Liver (tissue), 8 donors: ENCODE measurements at regions not wholly inside any gene's neighbourhood (a gene's known extent, or its start where the extent isn't known, plus 50 kb on each side); places are given as distances from the start of the nearest gene placed in this dataset.

Experiments used
- DNase-seq: peaks from one replicate; pipeline ENCODE4 v3.0.0-alpha.2; 2017; ENCODE audit warnings: low spot score
- H3K27ac ChIP-seq, 2 donors: one replicate each; pipeline ENCODE4 v1.7.0; 2013; ENCODE audit warnings: inconsistent platforms in 2 of 2, low read length in 2 of 2, control low read depth in 1 of 2, low read depth in 1 of 2, mild to moderate bottlenecking in 1 of 2
- H3K27me3 ChIP-seq, 4 donors: one replicate each; pipeline versions ENCODE4 v1.6.1 to v1.7.0; 2013; ENCODE audit warnings: low read length in 3 of 4, inconsistent platforms in 1 of 4, mild to moderate bottlenecking in 1 of 4, moderate library complexity in 1 of 4; ENCODE audit not compliant: control insufficient read depth in 4 of 4, insufficient read depth in 4 of 4
- H3K36me3 ChIP-seq, 4 donors: one replicate each; pipeline versions ENCODE4 v1.6.1 to v1.7.0; 2013; ENCODE audit warnings: low read length in 3 of 4, mild to moderate bottlenecking in 3 of 4, low read depth in 1 of 4, moderate library complexity in 1 of 4; ENCODE audit not compliant: control insufficient read depth in 4 of 4, insufficient read depth in 3 of 4
- H3K4me1 ChIP-seq, 4 donors: one replicate each; pipeline versions ENCODE4 v1.6.1 to v1.7.0; 2013; ENCODE audit warnings: low read length in 3 of 4, mild to moderate bottlenecking in 3 of 4, moderate library complexity in 1 of 4; ENCODE audit not compliant: control insufficient read depth in 4 of 4, insufficient read depth in 4 of 4
- H3K4me3 ChIP-seq, 3 donors: one replicate each; pipeline versions ENCODE4 v1.6.1 to v1.7.0; 2013; ENCODE audit warnings: low read length in 3 of 3, control low read depth in 1 of 3, low read depth in 1 of 3, mild to moderate bottlenecking in 1 of 3
- H3K9ac ChIP-seq, 2 donors: one replicate each; pipeline ENCODE4 v1.7.0; 2013; ENCODE audit warnings: low read length in 2 of 2, mild to moderate bottlenecking in 2 of 2, moderate library complexity in 2 of 2, control low read depth in 1 of 2, low read depth in 1 of 2
- H3K9me3 ChIP-seq, 4 donors: one replicate each; pipeline versions ENCODE4 v1.6.1 to v1.7.0; 2013; ENCODE audit warnings: low read length in 3 of 4; ENCODE audit not compliant: control insufficient read depth in 4 of 4
- FOXA1 ChIP-seq: IDR thresholded peaks from 2 replicates; pipeline ENCODE4 v1.6.1; 2016; ENCODE audit warnings: antibody characterized with exemption
- HNF4G ChIP-seq: IDR thresholded peaks from 2 replicates; pipeline ENCODE4 v1.6.1; 2016; ENCODE audit warnings: antibody characterized with exemption
- JUND ChIP-seq, 2 donors: IDR thresholded peaks; 2 replicates each; pipeline ENCODE4 v1.6.1; 2016; ENCODE audit warnings: antibody characterized with exemption in 2 of 2
- NR2F2 ChIP-seq: IDR thresholded peaks from 2 replicates; pipeline ENCODE4 v1.6.1; 2016; ENCODE audit warnings: antibody characterized with exemption
- RAD21 ChIP-seq, 2 donors: IDR thresholded peaks; 2 replicates each; pipeline ENCODE4 v1.6.1; 2016; ENCODE audit warnings: antibody characterized with exemption in 2 of 2, mild to moderate bottlenecking in 2 of 2
- RXRA ChIP-seq, 2 donors: IDR thresholded peaks; 2 replicates each; pipeline ENCODE4 v1.6.1; 2017 to 2018; ENCODE audit warnings: antibody characterized with exemption in 2 of 2, mild to moderate bottlenecking in 1 of 2
- SP1 ChIP-seq: IDR thresholded peaks from 2 replicates; pipeline ENCODE4 v1.6.1; 2018; ENCODE audit warnings: antibody characterized with exemption, mild to moderate bottlenecking
- TAF1 ChIP-seq: conservative IDR thresholded peaks from 2 replicates; pipeline ENCODE4 v1.6.1; 2016; ENCODE audit warnings: antibody characterized with exemption, mild to moderate bottlenecking
- WGBS: extraction: QIAGEN DNeasy Blood & Tissue Kit; methylation state at CpG from one replicate; pipeline ENCODE4 v1.1.7; 2013; 5-methylcytosine and 5-hydroxymethylcytosine counted together
- TF ChIP-seq, protein P1 (sequence below): IDR thresholded peaks from 2 replicates; pipeline ENCODE4 v1.6.1; 2016; ENCODE audit warnings: antibody characterized with exemption, mild to moderate bottlenecking
- TF ChIP-seq, protein P2 (sequence below): fragments of 150-350 bp; IDR thresholded peaks from 2 replicates; pipeline ENCODE4 v1.5.1; 2017; ENCODE audit warnings: improper control_type of control experiment, low read depth, low read length; ENCODE audit not compliant: missing input control
- TF ChIP-seq, protein P3 (sequence below): IDR thresholded peaks from 2 replicates; pipeline ENCODE4 v1.6.1; 2016; ENCODE audit warnings: antibody characterized with exemption
- TF ChIP-seq, protein P4 (sequence below): IDR thresholded peaks from 2 replicates; pipeline ENCODE4 v1.6.1; 2016; ENCODE audit warnings: antibody characterized with exemption
- donor health status: healthy.
- donor health status: healthy.
- donor health status: healthy.
- donor health status: healthy.
- donor health status: healthy.

DNA sequence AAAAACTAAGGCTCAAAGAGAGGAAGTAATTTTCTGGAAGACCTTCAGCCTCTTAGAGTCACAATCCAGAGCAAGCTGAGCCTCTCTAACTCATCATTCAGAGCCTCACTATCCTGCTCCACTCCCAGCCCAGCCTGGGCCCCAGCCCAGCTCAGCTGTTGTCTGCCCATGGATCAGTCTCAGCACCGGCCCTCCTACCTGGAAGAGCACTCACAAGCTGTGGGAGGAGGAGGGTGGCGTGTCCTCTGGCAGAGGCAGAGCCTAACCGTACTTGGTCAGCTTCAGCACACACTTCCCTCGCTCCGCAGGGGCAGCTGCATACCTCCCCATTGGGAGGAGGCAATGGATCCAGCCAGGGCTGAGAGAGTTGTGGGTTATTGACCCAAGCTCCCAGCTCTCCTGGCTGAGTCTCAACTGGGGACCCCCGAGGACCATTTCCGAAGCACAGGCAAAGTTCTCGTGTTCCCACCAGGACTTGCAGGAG lies 66.7 kb upstream of the GPR26 start:
- Histone ChIP-seq H3K9me3 (peaks cover 0 to 6% (median 3%) of the 10 kb centered on the region in 4 donors), H3K27me3 (peaks cover 0 to 8% (median 3%) of the 10 kb centered on the region in 4 donors), H3K4me3 (no peak overlapping the region), H3K4me1 (no peaks in the 10 kb centered on the region), H3K9ac (no peak overlapping the region), H3K27ac (no peak overlapping the region), H3K36me3 (no peaks in the 10 kb centered on the region)
- TF ChIP-seq, protein P1, sequence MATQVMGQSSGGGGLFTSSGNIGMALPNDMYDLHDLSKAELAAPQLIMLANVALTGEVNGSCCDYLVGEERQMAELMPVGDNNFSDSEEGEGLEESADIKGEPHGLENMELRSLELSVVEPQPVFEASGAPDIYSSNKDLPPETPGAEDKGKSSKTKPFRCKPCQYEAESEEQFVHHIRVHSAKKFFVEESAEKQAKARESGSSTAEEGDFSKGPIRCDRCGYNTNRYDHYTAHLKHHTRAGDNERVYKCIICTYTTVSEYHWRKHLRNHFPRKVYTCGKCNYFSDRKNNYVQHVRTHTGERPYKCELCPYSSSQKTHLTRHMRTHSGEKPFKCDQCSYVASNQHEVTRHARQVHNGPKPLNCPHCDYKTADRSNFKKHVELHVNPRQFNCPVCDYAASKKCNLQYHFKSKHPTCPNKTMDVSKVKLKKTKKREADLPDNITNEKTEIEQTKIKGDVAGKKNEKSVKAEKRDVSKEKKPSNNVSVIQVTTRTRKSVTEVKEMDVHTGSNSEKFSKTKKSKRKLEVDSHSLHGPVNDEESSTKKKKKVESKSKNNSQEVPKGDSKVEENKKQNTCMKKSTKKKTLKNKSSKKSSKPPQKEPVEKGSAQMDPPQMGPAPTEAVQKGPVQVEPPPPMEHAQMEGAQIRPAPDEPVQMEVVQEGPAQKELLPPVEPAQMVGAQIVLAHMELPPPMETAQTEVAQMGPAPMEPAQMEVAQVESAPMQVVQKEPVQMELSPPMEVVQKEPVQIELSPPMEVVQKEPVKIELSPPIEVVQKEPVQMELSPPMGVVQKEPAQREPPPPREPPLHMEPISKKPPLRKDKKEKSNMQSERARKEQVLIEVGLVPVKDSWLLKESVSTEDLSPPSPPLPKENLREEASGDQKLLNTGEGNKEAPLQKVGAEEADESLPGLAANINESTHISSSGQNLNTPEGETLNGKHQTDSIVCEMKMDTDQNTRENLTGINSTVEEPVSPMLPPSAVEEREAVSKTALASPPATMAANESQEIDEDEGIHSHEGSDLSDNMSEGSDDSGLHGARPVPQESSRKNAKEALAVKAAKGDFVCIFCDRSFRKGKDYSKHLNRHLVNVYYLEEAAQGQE = no peak
- TF ChIP-seq, protein P2, sequence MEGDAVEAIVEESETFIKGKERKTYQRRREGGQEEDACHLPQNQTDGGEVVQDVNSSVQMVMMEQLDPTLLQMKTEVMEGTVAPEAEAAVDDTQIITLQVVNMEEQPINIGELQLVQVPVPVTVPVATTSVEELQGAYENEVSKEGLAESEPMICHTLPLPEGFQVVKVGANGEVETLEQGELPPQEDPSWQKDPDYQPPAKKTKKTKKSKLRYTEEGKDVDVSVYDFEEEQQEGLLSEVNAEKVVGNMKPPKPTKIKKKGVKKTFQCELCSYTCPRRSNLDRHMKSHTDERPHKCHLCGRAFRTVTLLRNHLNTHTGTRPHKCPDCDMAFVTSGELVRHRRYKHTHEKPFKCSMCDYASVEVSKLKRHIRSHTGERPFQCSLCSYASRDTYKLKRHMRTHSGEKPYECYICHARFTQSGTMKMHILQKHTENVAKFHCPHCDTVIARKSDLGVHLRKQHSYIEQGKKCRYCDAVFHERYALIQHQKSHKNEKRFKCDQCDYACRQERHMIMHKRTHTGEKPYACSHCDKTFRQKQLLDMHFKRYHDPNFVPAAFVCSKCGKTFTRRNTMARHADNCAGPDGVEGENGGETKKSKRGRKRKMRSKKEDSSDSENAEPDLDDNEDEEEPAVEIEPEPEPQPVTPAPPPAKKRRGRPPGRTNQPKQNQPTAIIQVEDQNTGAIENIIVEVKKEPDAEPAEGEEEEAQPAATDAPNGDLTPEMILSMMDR = no peak
- TF ChIP-seq RXRA (IDR thresholded peaks at IDR 0.05) = no peak
- TF ChIP-seq SP1 = no peak
- TF ChIP-seq JUND (IDR thresholded peaks at IDR 0.05) = no peak
- no peak for TF ChIP-seq TAF1
- 71% methylated on average over 8 of the region's 8 CpGs for WGBS
- DNase-seq = no peak

DNA sequence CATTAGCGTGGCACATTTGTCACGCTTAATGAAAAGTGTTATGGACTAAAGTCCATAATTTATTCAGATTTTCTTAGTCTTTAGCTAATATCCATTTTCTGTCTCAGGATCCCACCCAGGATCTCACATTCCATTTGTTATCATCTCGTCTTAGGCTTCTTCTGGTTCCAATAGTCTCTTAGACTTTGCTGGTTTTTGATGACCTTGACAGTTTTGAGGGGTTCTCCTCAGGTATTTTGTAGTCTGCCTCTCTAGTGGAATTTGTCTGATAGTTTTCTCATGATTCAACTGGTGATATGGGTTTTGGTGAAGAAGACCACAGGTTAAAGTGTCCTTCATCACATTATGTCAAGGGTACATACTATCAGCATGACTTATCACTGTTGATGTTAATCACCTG lies 66.0 kb upstream of the GPR26 start:
- H3K36me3 ChIP-seq = no peaks in the 10 kb centered on the region
- H3K9me3 ChIP-seq = peaks cover 0 to 6% (median 3%) of the 10 kb centered on the region in 4 donors
- no peak overlapping the region for H3K4me3 ChIP-seq
- 79% methylated on average over 3 of the region's 3 CpGs for WGBS
- no peak overlapping the region for H3K27ac ChIP-seq
- no peak for DNase-seq
- TF ChIP-seq, protein P3, sequence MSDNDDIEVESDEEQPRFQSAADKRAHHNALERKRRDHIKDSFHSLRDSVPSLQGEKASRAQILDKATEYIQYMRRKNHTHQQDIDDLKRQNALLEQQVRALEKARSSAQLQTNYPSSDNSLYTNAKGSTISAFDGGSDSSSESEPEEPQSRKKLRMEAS = no peak
- TF ChIP-seq HNF4G (no peak), NR2F2 (no peak), FOXA1 (no peak), RAD21 (IDR thresholded peaks at IDR 0.05) (no peak)
- TF ChIP-seq, protein P4, sequence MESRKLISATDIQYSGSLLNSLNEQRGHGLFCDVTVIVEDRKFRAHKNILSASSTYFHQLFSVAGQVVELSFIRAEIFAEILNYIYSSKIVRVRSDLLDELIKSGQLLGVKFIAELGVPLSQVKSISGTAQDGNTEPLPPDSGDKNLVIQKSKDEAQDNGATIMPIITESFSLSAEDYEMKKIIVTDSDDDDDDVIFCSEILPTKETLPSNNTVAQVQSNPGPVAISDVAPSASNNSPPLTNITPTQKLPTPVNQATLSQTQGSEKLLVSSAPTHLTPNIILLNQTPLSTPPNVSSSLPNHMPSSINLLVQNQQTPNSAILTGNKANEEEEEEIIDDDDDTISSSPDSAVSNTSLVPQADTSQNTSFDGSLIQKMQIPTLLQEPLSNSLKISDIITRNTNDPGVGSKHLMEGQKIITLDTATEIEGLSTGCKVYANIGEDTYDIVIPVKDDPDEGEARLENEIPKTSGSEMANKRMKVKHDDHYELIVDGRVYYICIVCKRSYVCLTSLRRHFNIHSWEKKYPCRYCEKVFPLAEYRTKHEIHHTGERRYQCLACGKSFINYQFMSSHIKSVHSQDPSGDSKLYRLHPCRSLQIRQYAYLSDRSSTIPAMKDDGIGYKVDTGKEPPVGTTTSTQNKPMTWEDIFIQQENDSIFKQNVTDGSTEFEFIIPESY = no peak
- TF ChIP-seq, protein P1 = no peak
- no peak overlapping the region for H3K9ac ChIP-seq
- H3K4me1 ChIP-seq = no peaks in the 10 kb centered on the region
- H3K27me3 ChIP-seq = peaks cover 0 to 8% (median 3%) of the 10 kb centered on the region in 4 donors
